SK-N-SH (cell line): ENCODE measurements at regions not wholly inside any gene's neighbourhood (a gene's known extent, or its start where the extent isn't known, plus 50 kb on each side); places are given as distances from the start of the nearest gene placed in this dataset.
"Not testable (repeated sequence)": the region's sequence is repeated elsewhere in the genome, so short reads cannot be mapped to it uniquely, and the experiment has no call there.

Experiments used
- GATA2 ChIP-seq: sonication (generic); formaldehyde crosslinking; IDR thresholded peaks from 2 replicates; pipeline ENCODE4 v1.5.0; 2020; ENCODE audit warnings: mild to moderate bottlenecking, missing genetic modification reagents
- POLR2AphosphoS5 ChIP-seq: IDR thresholded peaks from 2 replicates; pipeline ENCODE4 v1.6.1; 2012; ENCODE audit warnings: low read depth, low read length
- TF ChIP-seq, protein P1 (sequence below): IDR thresholded peaks from 2 replicates; pipeline ENCODE4 v1.4.0; 2012; ENCODE audit warnings: low read depth, borderline replicate concordance
- TF ChIP-seq, protein P2 (sequence below): fragments of 200-600 bp; sonication (generic); IDR thresholded peaks from 2 replicates; pipeline ENCODE4 v1.6.1; 2017; ENCODE audit warnings: antibody characterized with exemption, mild to moderate bottlenecking, moderate library complexity

DNA sequence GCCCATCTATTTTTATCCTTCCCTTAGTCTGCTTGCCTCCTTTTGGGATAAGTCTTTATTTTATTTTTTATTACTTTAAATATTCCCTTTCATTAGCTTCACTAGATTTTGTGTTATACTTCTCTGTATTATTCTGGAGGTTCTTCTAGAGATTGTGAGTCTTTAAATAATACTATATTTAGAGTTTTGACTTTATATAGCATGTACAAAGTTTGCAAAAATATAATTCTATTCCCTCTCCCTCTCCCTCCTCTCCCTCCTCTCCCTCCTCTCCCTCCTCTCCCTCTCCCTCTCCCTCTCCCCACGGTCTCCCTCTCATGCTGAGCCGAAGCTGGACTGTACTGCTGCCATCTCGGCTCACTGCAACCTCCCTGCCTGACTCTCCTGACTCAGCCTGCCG, 298.5 kb upstream of the DYNLRB2 start:
- TF ChIP-seq, protein P1, sequence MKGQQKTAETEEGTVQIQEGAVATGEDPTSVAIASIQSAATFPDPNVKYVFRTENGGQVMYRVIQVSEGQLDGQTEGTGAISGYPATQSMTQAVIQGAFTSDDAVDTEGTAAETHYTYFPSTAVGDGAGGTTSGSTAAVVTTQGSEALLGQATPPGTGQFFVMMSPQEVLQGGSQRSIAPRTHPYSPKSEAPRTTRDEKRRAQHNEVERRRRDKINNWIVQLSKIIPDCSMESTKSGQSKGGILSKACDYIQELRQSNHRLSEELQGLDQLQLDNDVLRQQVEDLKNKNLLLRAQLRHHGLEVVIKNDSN, result not testable (repeated sequence)
- TF ChIP-seq POLR2AphosphoS5; GATA2 (CRISPR knock-in tag): not testable (repeated sequence)
- TF ChIP-seq, protein P2, sequence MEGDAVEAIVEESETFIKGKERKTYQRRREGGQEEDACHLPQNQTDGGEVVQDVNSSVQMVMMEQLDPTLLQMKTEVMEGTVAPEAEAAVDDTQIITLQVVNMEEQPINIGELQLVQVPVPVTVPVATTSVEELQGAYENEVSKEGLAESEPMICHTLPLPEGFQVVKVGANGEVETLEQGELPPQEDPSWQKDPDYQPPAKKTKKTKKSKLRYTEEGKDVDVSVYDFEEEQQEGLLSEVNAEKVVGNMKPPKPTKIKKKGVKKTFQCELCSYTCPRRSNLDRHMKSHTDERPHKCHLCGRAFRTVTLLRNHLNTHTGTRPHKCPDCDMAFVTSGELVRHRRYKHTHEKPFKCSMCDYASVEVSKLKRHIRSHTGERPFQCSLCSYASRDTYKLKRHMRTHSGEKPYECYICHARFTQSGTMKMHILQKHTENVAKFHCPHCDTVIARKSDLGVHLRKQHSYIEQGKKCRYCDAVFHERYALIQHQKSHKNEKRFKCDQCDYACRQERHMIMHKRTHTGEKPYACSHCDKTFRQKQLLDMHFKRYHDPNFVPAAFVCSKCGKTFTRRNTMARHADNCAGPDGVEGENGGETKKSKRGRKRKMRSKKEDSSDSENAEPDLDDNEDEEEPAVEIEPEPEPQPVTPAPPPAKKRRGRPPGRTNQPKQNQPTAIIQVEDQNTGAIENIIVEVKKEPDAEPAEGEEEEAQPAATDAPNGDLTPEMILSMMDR, result not testable (repeated sequence)
